Liver (tissue), 3 donors: ENCODE measurements at regions not wholly inside any gene's neighbourhood (a gene's known extent, or its start where the extent isn't known, plus 50 kb on each side); places are given as distances from the start of the nearest gene placed in this dataset.

Experiments used
- MAX ChIP-seq: IDR thresholded peaks from 2 replicates; pipeline ENCODE4 v1.6.1; 2016; ENCODE audit warnings: antibody characterized with exemption
- RAD21 ChIP-seq, 2 donors: IDR thresholded peaks; 2 replicates each; pipeline ENCODE4 v1.6.1; 2016; ENCODE audit warnings: antibody characterized with exemption in 2 of 2, mild to moderate bottlenecking in 2 of 2
- TAF1 ChIP-seq: conservative IDR thresholded peaks from 2 replicates; pipeline ENCODE4 v1.6.1; 2016; ENCODE audit warnings: antibody characterized with exemption, mild to moderate bottlenecking
- YY1 ChIP-seq: IDR thresholded peaks from 2 replicates; pipeline ENCODE4 v1.6.1; 2016; ENCODE audit warnings: antibody characterized with exemption, mild to moderate bottlenecking
- TF ChIP-seq, protein P1 (sequence below): IDR thresholded peaks from 2 replicates; pipeline ENCODE4 v1.6.1; 2016; ENCODE audit warnings: antibody characterized with exemption
- TF ChIP-seq, protein P2 (sequence below): fragments of 150-350 bp; IDR thresholded peaks from 2 replicates; pipeline ENCODE4 v1.5.1; 2017; ENCODE audit warnings: improper control_type of control experiment, low read depth, low read length; ENCODE audit not compliant: missing input control
- donor health status: healthy.
- donor health status: healthy.

DNA sequence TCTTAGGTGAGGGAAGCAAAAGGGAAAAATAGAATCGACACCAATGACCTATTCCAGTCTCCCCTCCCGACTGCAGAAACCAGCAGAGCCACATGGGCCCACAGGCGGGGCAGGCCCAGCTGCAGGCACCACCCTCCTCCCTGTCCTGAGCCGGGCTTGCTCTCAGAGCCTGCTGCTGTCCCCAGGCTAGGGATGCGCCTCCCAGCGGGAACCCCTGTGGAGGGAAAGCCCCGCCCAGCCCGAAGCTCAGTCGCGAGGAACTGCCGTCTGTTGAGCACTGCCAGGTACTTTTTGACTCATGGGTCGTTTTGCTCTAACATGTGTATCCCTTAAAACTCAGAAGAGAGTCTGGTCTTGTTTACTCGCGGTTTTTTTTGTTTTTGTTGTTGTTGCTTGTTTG, 124.5 kb upstream of the RET start:
- TF ChIP-seq, protein P1, sequence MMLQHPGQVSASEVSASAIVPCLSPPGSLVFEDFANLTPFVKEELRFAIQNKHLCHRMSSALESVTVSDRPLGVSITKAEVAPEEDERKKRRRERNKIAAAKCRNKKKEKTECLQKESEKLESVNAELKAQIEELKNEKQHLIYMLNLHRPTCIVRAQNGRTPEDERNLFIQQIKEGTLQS: no peak
- TF ChIP-seq, protein P2, sequence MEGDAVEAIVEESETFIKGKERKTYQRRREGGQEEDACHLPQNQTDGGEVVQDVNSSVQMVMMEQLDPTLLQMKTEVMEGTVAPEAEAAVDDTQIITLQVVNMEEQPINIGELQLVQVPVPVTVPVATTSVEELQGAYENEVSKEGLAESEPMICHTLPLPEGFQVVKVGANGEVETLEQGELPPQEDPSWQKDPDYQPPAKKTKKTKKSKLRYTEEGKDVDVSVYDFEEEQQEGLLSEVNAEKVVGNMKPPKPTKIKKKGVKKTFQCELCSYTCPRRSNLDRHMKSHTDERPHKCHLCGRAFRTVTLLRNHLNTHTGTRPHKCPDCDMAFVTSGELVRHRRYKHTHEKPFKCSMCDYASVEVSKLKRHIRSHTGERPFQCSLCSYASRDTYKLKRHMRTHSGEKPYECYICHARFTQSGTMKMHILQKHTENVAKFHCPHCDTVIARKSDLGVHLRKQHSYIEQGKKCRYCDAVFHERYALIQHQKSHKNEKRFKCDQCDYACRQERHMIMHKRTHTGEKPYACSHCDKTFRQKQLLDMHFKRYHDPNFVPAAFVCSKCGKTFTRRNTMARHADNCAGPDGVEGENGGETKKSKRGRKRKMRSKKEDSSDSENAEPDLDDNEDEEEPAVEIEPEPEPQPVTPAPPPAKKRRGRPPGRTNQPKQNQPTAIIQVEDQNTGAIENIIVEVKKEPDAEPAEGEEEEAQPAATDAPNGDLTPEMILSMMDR: no peak
- no peak for TF ChIP-seq YY1
- TF ChIP-seq TAF1: no peak
- TF ChIP-seq RAD21 (IDR thresholded peaks at IDR 0.05): no peak
- no peak for TF ChIP-seq MAX
